HG02759 (cell line): ENCODE measurements at regions not wholly inside any gene's neighbourhood (a gene's known extent, or its start where the extent isn't known, plus 50 kb on each side); places are given as distances from the start of the nearest gene placed in this dataset.
"Not testable (repeated sequence)": the region's sequence is repeated elsewhere in the genome, so short reads cannot be mapped to it uniquely, and the experiment has no call there.

Experiments
- ATAC-seq: cut with Tn5 transposase; IDR thresholded peaks from one replicate; pipeline ENCODE4 v1.9.1; 2021; ENCODE audit warnings: mild to moderate bottlenecking, moderate library complexity; ENCODE audit not compliant: unreplicated experiment

- ATAC-seq = not testable (repeated sequence)
Observed at GRCh38 chr16:60605652-60606051, 1430.6 kb downstream of the CDH8 start.

- ATAC-seq = no peak
Observed at GRCh38 chr16:60605176-60605575, 1431.1 kb downstream of the CDH8 start.

- no peak for ATAC-seq
Observed at GRCh38 chr16:60586493-60586892, 1449.7 kb downstream of the CDH8 start.

GRCh38 chr16:60582528-60582927, 1453.7 kb downstream of the CDH8 start:
- ATAC-seq = no peak

- ATAC-seq = no peak
Observed at GRCh38 chr16:60566901-60567300, 1469.3 kb downstream of the CDH8 start.

GRCh38 chr16:60564588-60564987, 1471.7 kb downstream of the CDH8 start:
- no peak for ATAC-seq

GRCh38 chr16:60563166-60563565, 1473.1 kb downstream of the CDH8 start:
- no peak for ATAC-seq

- no peak for ATAC-seq
Observed at GRCh38 chr16:60558936-60559335, 1477.3 kb downstream of the CDH8 start.

- no peak for ATAC-seq
Observed at GRCh38 chr16:60553090-60553757, 1483.0 kb downstream of the CDH8 start.

GRCh38 chr16:60541535-60541934, 1494.7 kb downstream of the CDH8 start:
- ATAC-seq = no peak

GRCh38 chr16:60510941-60511340, 1525.3 kb downstream of the CDH8 start:
- ATAC-seq = no peak

GRCh38 chr16:60510208-60510607, 1526.0 kb downstream of the CDH8 start:
- no peak for ATAC-seq

GRCh38 chr16:60491273-60491672, 1545.0 kb downstream of the CDH8 start:
- no peak for ATAC-seq

GRCh38 chr16:60485872-60486489, 1550.3 kb downstream of the CDH8 start:
- ATAC-seq = no peak

- ATAC-seq = no peak
Observed at GRCh38 chr16:60484901-60485300, 1551.3 kb downstream of the CDH8 start.

GRCh38 chr16:60481591-60481990, 1554.6 kb downstream of the CDH8 start:
- no peak for ATAC-seq

GRCh38 chr16:60478810-60479209, 1557.4 kb downstream of the CDH8 start:
- no peak for ATAC-seq

GRCh38 chr16:60463986-60464385, 1572.3 kb downstream of the CDH8 start:
- no peak for ATAC-seq

GRCh38 chr16:60459463-60459862, 1576.8 kb downstream of the CDH8 start:
- no peak for ATAC-seq

GRCh38 chr16:60458255-60458654, 1578.0 kb downstream of the CDH8 start:
- ATAC-seq = no peak

- ATAC-seq = no peak
Observed at GRCh38 chr16:60452646-60453045, 1583.6 kb downstream of the CDH8 start.

GRCh38 chr16:60438894-60439293, 1597.3 kb downstream of the CDH8 start:
- no peak for ATAC-seq

- no peak for ATAC-seq
Observed at GRCh38 chr16:60432472-60432871, 1603.8 kb downstream of the CDH8 start.
